SH-SY5Y (cell line): ENCODE measurements at regions not wholly inside any gene's neighbourhood (a gene's known extent, or its start where the extent isn't known, plus 50 kb on each side); places are given as distances from the start of the nearest gene placed in this dataset.

ENCODE experiments used
- GATA2 ChIP-seq: IDR thresholded peaks from 2 replicates; pipeline ENCODE4 v1.6.1; 2011; ENCODE audit warnings: mild to moderate bottlenecking, low read depth, low read length
- GATA3 ChIP-seq: IDR thresholded peaks from 2 replicates; pipeline ENCODE4 v1.6.1; 2011; ENCODE audit warnings: low read depth, mild to moderate bottlenecking, low read length, moderate library complexity

DNA sequence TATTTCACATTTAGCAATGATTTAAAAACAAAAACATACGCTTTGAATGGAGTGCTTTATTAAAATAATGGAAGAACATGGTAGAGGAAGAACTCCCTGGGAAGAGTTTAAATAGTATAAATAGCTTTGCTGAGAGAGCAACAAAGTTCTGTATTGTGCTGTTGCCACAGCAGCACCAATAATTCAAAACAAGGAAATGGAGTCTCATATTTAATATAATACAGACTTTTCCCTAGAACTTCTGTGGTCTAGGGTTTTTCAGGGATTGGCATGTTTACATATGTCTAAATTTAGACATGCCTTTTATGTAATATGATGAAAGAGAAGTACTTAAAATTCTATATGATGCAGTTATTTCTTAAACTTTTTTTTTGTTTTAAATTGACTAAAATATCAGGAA lies 217.2 kb upstream of the HDAC9 start:
- TF ChIP-seq GATA2 = no peak
- no peak for TF ChIP-seq GATA3
